ENCODE measurements at regions not wholly inside any gene's neighbourhood (a gene's known extent, or its start where the extent isn't known, plus 50 kb on each side); places are given as distances from the start of the nearest gene placed in this dataset.

- Mint-ChIP-seq H3K27ac (no peak overlapping the region), H3K36me3 (ENCODE audit: insufficient read depth in 1 of 3, low read depth in 3 of 3) (no peaks in the 10 kb centered on the region), H3K4me3 (no peak overlapping the region), H3K4me1 (peaks cover 1% of the 10 kb centered on the region in 2 experiments; a peak in 3 of 4 replicates), H3K9me3 (no peaks in the 10 kb centered on the region), H3K27me3 (ENCODE audit: low read depth) (no peaks in the 10 kb centered on the region)
- H3T11ph ChIP-seq (ENCODE audit: low read length): no peak overlapping the region
- H3K79me1 ChIP-seq (ENCODE audit: insufficient read depth, low read depth, low read length, poor library complexity, severe bottlenecking): no peaks in the 10 kb centered on the region
- no peaks in the 10 kb centered on the region for H3K79me2 ChIP-seq (ENCODE audit: insufficient read depth, low read length)
- no peak overlapping the region for H3K56ac ChIP-seq (ENCODE audit: insufficient read length, low read depth, low read length)
- H2AFZ ChIP-seq (ENCODE audit: low read length): no peak overlapping the region
- no peak overlapping the region for H2BK15ac ChIP-seq (ENCODE audit: low read depth, low read length)
- no peaks in the 10 kb centered on the region for H3K27me3 ChIP-seq (ENCODE audit: insufficient read depth, low read length)
- no peak overlapping the region for H3K4ac ChIP-seq (ENCODE audit: low read depth, low read length)
- H2AK5ac ChIP-seq (ENCODE audit: insufficient read length, low read length): no peak overlapping the region
- no peaks in the 10 kb centered on the region for H3K9me3 ChIP-seq (ENCODE audit: control insufficient read depth, low read depth, low read length)
- no peak overlapping the region for H4K91ac ChIP-seq (ENCODE audit: insufficient read length, low read depth, low read length)
- H2BK20ac ChIP-seq (ENCODE audit: low read depth, low read length, poor library complexity, severe bottlenecking): no peak overlapping the region
- no peak overlapping the region for H3K4me2 ChIP-seq (ENCODE audit: insufficient read depth, insufficient read length, low read length)
- H2BK120ac ChIP-seq (ENCODE audit: low read depth, low read length, poor library complexity, severe bottlenecking): no peak overlapping the region
- H4K5ac ChIP-seq (ENCODE audit: insufficient read length, low read depth, low read length): no peak overlapping the region
- no peak overlapping the region for H3K27ac ChIP-seq (ENCODE audit: insufficient read length, low read depth, low read length)
- H3K23me2 ChIP-seq (ENCODE audit: insufficient read length, low read depth, low read length, poor library complexity, severe bottlenecking): no peaks in the 10 kb centered on the region
- no peak overlapping the region for H2BK5ac ChIP-seq (ENCODE audit: insufficient read length, low read length)
- H3K14ac ChIP-seq (ENCODE audit: insufficient read depth, low read length): no peak overlapping the region
- no peak overlapping the region for H4K8ac ChIP-seq (replicated peaks; ENCODE audit: insufficient read length, low read depth, low read length)
- no peak overlapping the region for H3K18ac ChIP-seq (ENCODE audit: insufficient read length, low read depth, low read length)
- no peak for TF ChIP-seq CTCF (conservative IDR thresholded peaks at IDR 0.05)
- no peak for DNase-seq
- no CpG with 5 or more reads among the region's 2 CpGs for WGBS (ENCODE audit: extremely low coverage, insufficient read length, low lambda C conversion rate)
- H4K20me1 ChIP-seq (ENCODE audit: control insufficient read depth, insufficient read depth, insufficient read length): no peaks in the 10 kb centered on the region
- H3K4me1 ChIP-seq (ENCODE audit: insufficient read depth, low read length): no peaks in the 10 kb centered on the region
- H3K23ac ChIP-seq (ENCODE audit: insufficient read length, low read depth, low read length): no peak overlapping the region
- no peak overlapping the region for H3K9ac ChIP-seq (ENCODE audit: extremely low read depth, insufficient read length, low read length)
- H2BK12ac ChIP-seq (ENCODE audit: insufficient read length, low read depth, low read length): no peak overlapping the region
These were observed 169.5 kb upstream of the LAMA2 start for GRCh38 chr6:128713461-128713860.
